ENCODE measurements at regions not wholly inside any gene's neighbourhood (a gene's known extent, or its start where the extent isn't known, plus 50 kb on each side); places are given as distances from the start of the nearest gene placed in this dataset.

DNA sequence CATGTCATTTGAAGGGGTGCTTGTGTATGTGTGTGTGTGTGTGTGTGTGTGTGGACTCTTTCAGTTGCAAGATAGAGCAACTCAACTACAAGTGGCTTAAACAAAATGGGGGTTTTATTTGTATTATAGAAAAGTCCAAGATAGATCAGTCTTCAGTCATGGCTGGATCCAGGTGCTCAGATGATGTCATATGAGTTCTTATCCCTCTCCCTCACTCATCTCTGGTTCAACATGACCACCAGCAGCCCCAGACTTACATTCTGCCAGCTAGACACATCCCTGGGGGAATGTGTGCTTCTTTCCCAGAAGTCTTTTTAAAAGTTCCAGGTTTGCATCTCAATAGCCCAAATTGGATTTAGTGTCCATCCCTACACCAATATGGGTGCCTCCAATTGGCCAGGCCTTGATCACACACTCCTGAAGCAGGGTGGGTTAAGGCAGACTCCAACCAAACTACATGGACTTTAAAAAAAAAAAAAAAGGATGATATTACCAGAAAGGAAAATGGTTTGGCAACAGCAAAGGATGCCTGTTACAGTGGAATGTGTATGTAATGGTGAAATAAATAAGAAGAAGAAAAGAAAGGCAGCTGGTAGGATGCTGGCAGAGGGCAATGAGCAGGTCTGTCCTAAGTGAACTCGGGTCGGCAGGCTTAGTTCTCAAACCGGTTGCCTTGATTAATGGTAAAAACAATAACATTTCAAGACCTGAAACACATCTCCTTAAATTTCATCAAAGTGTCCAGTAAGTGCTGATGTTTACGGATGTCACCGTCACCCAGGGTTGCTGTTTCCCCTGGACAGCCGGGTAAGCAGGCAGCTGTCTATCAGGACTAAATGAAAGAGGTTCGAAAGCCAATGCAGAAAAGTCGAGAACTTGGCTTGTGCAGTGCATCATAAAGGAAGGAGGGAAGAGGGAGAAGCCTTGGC, 107.7 kb downstream of the SMIM20 start:
- no peaks in the 10 kb centered on the region for H3K27me3 ChIP-seq
- ATAC-seq (peak in 1 of 4 donors; percentile 10), DNase-seq (peak in 1 of 5 donors; percentile 11)
- peak overlapping the region in 1 of 12 donors; percentile 11 for H3K4me3 ChIP-seq
- peak overlapping the region in 2 of 12 donors; percentile 34 to 39 for H3K27ac ChIP-seq
- peaks cover 0 to 22% (median 13%) of the 10 kb centered on the region in 12 donors for H3K4me1 ChIP-seq
- no peaks in the 10 kb centered on the region for H3K36me3 ChIP-seq
- H3K9me3 ChIP-seq = no peaks in the 10 kb centered on the region
- 52 to 65% (median 64%) methylated on average over 8 of the region's 8 CpGs for WGBS, 4 donors
- TF ChIP-seq, protein P1, sequence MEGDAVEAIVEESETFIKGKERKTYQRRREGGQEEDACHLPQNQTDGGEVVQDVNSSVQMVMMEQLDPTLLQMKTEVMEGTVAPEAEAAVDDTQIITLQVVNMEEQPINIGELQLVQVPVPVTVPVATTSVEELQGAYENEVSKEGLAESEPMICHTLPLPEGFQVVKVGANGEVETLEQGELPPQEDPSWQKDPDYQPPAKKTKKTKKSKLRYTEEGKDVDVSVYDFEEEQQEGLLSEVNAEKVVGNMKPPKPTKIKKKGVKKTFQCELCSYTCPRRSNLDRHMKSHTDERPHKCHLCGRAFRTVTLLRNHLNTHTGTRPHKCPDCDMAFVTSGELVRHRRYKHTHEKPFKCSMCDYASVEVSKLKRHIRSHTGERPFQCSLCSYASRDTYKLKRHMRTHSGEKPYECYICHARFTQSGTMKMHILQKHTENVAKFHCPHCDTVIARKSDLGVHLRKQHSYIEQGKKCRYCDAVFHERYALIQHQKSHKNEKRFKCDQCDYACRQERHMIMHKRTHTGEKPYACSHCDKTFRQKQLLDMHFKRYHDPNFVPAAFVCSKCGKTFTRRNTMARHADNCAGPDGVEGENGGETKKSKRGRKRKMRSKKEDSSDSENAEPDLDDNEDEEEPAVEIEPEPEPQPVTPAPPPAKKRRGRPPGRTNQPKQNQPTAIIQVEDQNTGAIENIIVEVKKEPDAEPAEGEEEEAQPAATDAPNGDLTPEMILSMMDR (IDR thresholded peaks at IDR 0.05) = no peak
- no peak for TF ChIP-seq POLR2A (IDR thresholded peaks at IDR 0.05)
- intact Hi-C loops (cut with DNase I) = loop anchor here in 2 of 10 donors (10.0 kb wide), 2 partner anchors 383 to 393 kb away; no protein-coding TSS in a partner anchor

DNA sequence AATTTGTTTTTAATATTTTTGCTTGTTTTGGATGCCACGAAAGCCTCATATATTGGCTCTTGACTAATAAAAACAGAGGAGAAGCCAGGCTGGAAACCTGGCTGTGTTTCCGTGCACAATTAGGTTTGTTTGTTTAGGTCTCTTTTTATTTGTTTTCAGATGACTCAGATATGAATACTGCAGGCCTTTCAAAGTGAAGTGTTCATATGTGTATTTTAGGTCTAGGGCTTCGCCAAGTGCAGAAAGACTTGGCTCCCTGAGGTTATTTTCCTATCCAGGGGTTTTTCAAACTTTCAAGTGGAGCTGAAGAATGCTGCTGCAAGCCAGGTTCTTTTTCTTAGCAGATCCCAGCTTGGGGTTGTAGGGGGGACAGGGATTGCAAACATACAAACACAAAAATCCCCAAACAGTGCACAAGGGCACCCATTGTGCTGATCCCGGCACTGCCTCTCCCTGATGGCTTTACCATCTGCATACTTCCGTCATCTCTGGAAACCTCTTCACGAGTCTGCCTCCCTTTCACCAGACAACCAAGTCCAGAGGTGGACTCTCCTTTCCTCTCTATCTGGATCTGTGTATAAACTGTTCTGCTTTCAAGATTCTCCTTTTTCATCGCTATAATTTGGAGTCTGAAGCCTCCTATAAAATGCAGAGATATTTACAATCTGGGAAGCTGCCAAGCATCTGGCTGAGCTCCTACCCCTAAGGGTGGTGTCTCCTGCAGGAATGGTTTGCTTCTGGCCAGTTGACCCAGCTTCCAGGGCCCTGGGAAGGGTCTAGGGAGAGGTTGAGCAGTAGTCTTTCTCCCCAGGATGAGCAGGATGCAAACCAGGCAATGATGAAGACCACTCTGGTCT, 108.6 kb downstream of the SMIM20 start:
- no peak for TF ChIP-seq POLR2A (IDR thresholded peaks at IDR 0.05)
- TF ChIP-seq, protein P1 (IDR thresholded peaks at IDR 0.05) = no peak
- Histone ChIP-seq H3K36me3 (no peaks in the 10 kb centered on the region), H3K27ac (peak overlapping the region in 2 of 12 donors; percentile 34 to 39), H3K27me3 (no peaks in the 10 kb centered on the region), H3K4me1 (peaks cover 0 to 22% (median 13%) of the 10 kb centered on the region in 12 donors), H3K9me3 (no peaks in the 10 kb centered on the region), H3K4me3 (peak overlapping the region in 1 of 12 donors; percentile 11)
- WGBS, 4 donors = 37 to 52% (median 45%) methylated on average over 7 of the region's 7 CpGs
- intact Hi-C loops (cut with DNase I) = loop anchor here in 2 of 10 donors (10.0 kb wide), 2 partner anchors 382 to 392 kb away; no protein-coding TSS in a partner anchor
- ATAC-seq (peak; percentile 20 to 57 (median 52)), DNase-seq (no peak)

GRCh38 chr4:26023203-26023972, 109.4 kb downstream of the SMIM20 start:
- 60 to 70% (median 69%) methylated on average over 11 of the region's 11 CpGs for WGBS, 4 donors
- Histone ChIP-seq H3K36me3 (no peaks in the 10 kb centered on the region), H3K4me3 (no peak overlapping the region), H3K4me1 (peaks cover 0 to 22% (median 13%) of the 10 kb centered on the region in 12 donors), H3K27me3 (no peaks in the 10 kb centered on the region), H3K27ac (peak overlapping the region in 1 of 12 donors; percentile 34), H3K9me3 (no peaks in the 10 kb centered on the region)
- ATAC-seq (peak in 1 of 4 donors; percentile 31), DNase-seq (no peak)
- TF ChIP-seq, protein P1 (IDR thresholded peaks at IDR 0.05) = no peak
- TF ChIP-seq POLR2A (IDR thresholded peaks at IDR 0.05) = no peak
- intact Hi-C loops (cut with DNase I) = loop anchor here in 2 of 10 donors (10.0 kb wide), 2 partner anchors 381 to 391 kb away; no protein-coding TSS in a partner anchor

Data from heart left ventricle (tissue), 16 donors.